PC-3 (cell line): ENCODE measurements at regions not wholly inside any gene's neighbourhood (a gene's known extent, or its start where the extent isn't known, plus 50 kb on each side); places are given as distances from the start of the nearest gene placed in this dataset.

Experiments used
- ATAC-seq: fragments of 200-7000 bp; cut with Tn5 transposase; 2 replicates; pipeline ENCODE4 v1.9.1; 2020; ENCODE audit warnings: mild to moderate bottlenecking, moderate library complexity
- BruUV-seq: library from RNA; stranded (reverse); fragments of 400-500 nt; replicated peaks from 2 replicates; lab custom pipeline; 2021; lab: Mats Ljungman, UMichigan
- CTCF ChIA-PET: fragments of 300-600 bp; sonication (Branson Sonifier 250); formaldehyde crosslinking; loops from one replicate; lab custom pipeline; 2022; ENCODE audit warnings: antibody characterized with exemption; lab: Charles Lee
- POLR2A ChIA-PET: fragments of 300-600 bp; sonication (Branson Sonifier 250); formaldehyde crosslinking; loops from one replicate; lab custom pipeline; 2022; ENCODE audit warnings: antibody characterized with exemption; ENCODE audit not compliant: unreplicated experiment; lab: Charles Lee
- DNase-seq: peaks from one replicate; pipeline ENCODE4 v3.0.0-alpha.2; 2015
- H2AFZ ChIP-seq: fragments of 300-600 bp; sonication (generic); 2 replicates; pipeline ENCODE4 v1.6.0; 2016; ENCODE audit warnings: antibody characterized with exemption, low read length
- H3F3A ChIP-seq: fragments of 300-600 bp; sonication (generic); one replicate; pipeline ENCODE4 v1.6.0; 2017; ENCODE audit warnings: antibody characterized with exemption, low read length, control low read depth, mild to moderate bottlenecking; ENCODE audit not compliant: unreplicated experiment
- H3K27ac ChIP-seq: fragments of 300-600 bp; sonication (generic); 2 replicates; pipeline ENCODE4 v1.5.1; 2016; ENCODE audit warnings: mild to moderate bottlenecking, low read length
- H3K27me3 ChIP-seq: fragments of 300-600 bp; sonication (generic); 2 replicates; pipeline ENCODE4 v1.6.1; 2016; ENCODE audit warnings: low read length, mixed read lengths
- H3K36me3 ChIP-seq: fragments of 300-600 bp; sonication (generic); 2 replicates; pipeline ENCODE4 v1.6.1; 2016; ENCODE audit warnings: low read depth, mixed run types, low read length, mixed read lengths
- H3K4me1 ChIP-seq: fragments of 300-600 bp; sonication (generic); 2 replicates; pipeline ENCODE4 v1.5.1; 2016; ENCODE audit warnings: low read length; ENCODE audit not compliant: insufficient read depth
- H3K4me2 ChIP-seq: fragments of 300-600 bp; sonication (generic); 2 replicates; pipeline ENCODE4 v1.6.0; 2016; ENCODE audit warnings: low read length
- H3K4me3 ChIP-seq: fragments of 300-600 bp; sonication (generic); 2 replicates; pipeline ENCODE4 v1.5.1; 2016; ENCODE audit warnings: mild to moderate bottlenecking, low read length, mixed read lengths
- H3K79me2 ChIP-seq: fragments of 300-600 bp; sonication (generic); 2 replicates; pipeline ENCODE4 v1.6.1; 2017; ENCODE audit warnings: low read length, mixed read lengths
- H3K9ac ChIP-seq: fragments of 300-600 bp; sonication (generic); 2 replicates; pipeline ENCODE4 v1.6.0; 2016; ENCODE audit warnings: mild to moderate bottlenecking, low read length
- H3K9me2 ChIP-seq: fragments of 300-600 bp; sonication (generic); replicated peaks from 2 replicates; pipeline ENCODE4 v1.6.1; 2016; ENCODE audit warnings: mixed run types, low read length, mixed read lengths
- H3K9me3 ChIP-seq: fragments of 300-600 bp; sonication (generic); 2 replicates; pipeline ENCODE4 v1.6.1; 2016; ENCODE audit warnings: low read length, mixed read lengths
- H4K20me1 ChIP-seq: fragments of 300-600 bp; sonication (generic); 2 replicates; pipeline ENCODE4 v1.6.1; 2016; ENCODE audit warnings: low read length, mixed read lengths
- EZH2 ChIP-seq: fragments of 300-600 bp; sonication (generic); IDR thresholded peaks from one replicate; pipeline ENCODE4 v1.6.1; 2017; ENCODE audit warnings: antibody characterized with exemption, mild to moderate bottlenecking, low read length; ENCODE audit not compliant: unreplicated experiment
- EZH2phosphoT487 ChIP-seq: fragments of 300-600 bp; sonication (generic); IDR thresholded peaks from 2 replicates; pipeline ENCODE4 v1.6.1; 2018; ENCODE audit warnings: mild to moderate bottlenecking, antibody characterized with exemption, low read length, borderline replicate concordance
- intact Hi-C: fragments of 100-400 bp; cut with micrococcal nuclease; formaldehyde crosslinking; loops from 2 replicates; pipeline ENCODE4 v1.9.0; 2023
- TF ChIP-seq, protein P1 (sequence below): fragments of 300-600 bp; sonication (generic); conservative IDR thresholded peaks from 2 replicates; pipeline ENCODE4 v1.5.1; 2017; ENCODE audit warnings: antibody characterized with exemption, low read depth, mild to moderate bottlenecking, low read length

DNA sequence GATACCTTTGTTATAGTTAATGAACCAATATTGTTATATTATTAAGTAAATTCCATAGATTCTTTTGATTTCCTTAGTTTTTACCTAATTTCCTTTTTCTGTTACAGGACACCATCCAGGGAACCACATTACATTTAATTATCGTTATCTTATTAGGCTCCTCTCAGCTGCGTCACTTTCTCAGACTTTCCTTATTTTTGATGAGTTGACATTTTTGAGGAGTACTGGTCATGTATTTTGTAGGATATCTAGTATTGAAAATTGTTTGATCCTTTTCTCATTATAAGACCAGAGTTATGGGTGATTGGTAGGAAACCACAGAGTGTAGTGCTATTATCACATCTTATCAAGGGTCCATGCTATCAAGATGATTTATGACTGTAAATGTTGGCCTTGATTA, 319.7 kb downstream of the NKX6-1 start:
- ATAC-seq (no peak), DNase-seq (no peak)
- H3F3A ChIP-seq, result no peaks in the 10 kb centered on the region
- H3K9ac ChIP-seq, result no peak overlapping the region
- H3K79me2 ChIP-seq, result no peaks in the 10 kb centered on the region
- no peak overlapping the region for H3K4me3 ChIP-seq
- no peaks in the 10 kb centered on the region for H3K36me3 ChIP-seq
- no peak overlapping the region for H3K27ac ChIP-seq
- intact Hi-C loops, result no loop called here
- H3K4me1 ChIP-seq, result no peaks in the 10 kb centered on the region
- no peaks in the 10 kb centered on the region for H3K9me3 ChIP-seq
- no peak overlapping the region for H2AFZ ChIP-seq
- ChIA-PET POLR2A (no interaction called here), CTCF (no interaction called here)
- H3K4me2 ChIP-seq, result no peak overlapping the region
- no TSS peak for BruUV-seq
- H3K27me3 ChIP-seq, result no peaks in the 10 kb centered on the region
- no peaks in the 10 kb centered on the region for H3K9me2 ChIP-seq
- TF ChIP-seq, protein P1, sequence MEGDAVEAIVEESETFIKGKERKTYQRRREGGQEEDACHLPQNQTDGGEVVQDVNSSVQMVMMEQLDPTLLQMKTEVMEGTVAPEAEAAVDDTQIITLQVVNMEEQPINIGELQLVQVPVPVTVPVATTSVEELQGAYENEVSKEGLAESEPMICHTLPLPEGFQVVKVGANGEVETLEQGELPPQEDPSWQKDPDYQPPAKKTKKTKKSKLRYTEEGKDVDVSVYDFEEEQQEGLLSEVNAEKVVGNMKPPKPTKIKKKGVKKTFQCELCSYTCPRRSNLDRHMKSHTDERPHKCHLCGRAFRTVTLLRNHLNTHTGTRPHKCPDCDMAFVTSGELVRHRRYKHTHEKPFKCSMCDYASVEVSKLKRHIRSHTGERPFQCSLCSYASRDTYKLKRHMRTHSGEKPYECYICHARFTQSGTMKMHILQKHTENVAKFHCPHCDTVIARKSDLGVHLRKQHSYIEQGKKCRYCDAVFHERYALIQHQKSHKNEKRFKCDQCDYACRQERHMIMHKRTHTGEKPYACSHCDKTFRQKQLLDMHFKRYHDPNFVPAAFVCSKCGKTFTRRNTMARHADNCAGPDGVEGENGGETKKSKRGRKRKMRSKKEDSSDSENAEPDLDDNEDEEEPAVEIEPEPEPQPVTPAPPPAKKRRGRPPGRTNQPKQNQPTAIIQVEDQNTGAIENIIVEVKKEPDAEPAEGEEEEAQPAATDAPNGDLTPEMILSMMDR, result no peak
- no peak for TF ChIP-seq EZH2
- no peak for TF ChIP-seq EZH2phosphoT487
- no peaks in the 10 kb centered on the region for H4K20me1 ChIP-seq

DNA sequence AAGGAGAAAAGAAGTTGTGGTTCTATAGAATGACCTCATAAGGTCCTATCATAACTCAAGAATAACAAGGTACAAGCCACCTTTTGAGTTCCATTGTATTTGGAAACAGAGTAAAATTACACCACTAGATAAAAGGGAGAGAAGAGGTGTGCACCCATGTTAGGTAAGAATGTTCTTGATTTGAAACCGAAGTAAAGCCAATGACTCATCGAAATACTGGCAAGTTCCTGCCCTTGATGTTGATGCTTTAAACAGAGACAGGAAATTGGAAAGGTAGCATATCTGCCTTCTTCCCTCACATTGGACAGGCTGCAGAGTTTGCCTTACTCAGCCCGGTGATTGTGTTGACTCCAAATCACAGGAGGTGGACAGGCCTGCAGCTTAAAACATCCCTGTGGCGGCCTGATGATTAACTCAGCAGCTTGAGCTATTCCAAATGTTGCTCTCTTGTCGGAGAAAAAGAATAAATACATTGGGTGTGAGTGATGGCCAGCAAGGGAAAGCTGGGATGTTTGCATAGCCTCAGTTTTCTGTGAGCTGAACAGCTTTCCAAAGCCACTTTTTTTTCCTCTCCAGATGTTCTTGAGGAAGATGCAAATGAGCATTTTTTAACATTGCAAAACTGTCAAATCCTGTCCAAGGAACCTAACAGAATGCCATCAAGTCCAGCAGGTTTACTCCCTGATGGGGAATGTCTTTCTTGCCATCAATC, 321.1 kb downstream of the NKX6-1 start:
- intact Hi-C loops, result no loop called here
- no peaks in the 10 kb centered on the region for H3K27me3 ChIP-seq
- H3K27ac ChIP-seq, result no peak overlapping the region
- TF ChIP-seq, protein P1, result no peak
- TF ChIP-seq EZH2 (no peak), EZH2phosphoT487 (no peak)
- ChIA-PET CTCF (no interaction called here), POLR2A (no interaction called here)
- H3K9ac ChIP-seq, result no peak overlapping the region
- H3K9me3 ChIP-seq, result no peaks in the 10 kb centered on the region
- H3K9me2 ChIP-seq, result no peaks in the 10 kb centered on the region
- no peaks in the 10 kb centered on the region for H3K4me1 ChIP-seq
- H3K4me2 ChIP-seq, result no peak overlapping the region
- no peaks in the 10 kb centered on the region for H3F3A ChIP-seq
- H2AFZ ChIP-seq, result no peak overlapping the region
- no peaks in the 10 kb centered on the region for H3K36me3 ChIP-seq
- no TSS peak for BruUV-seq
- ATAC-seq (no peak), DNase-seq (peak; percentile 7)
- H3K79me2 ChIP-seq, result no peaks in the 10 kb centered on the region
- H4K20me1 ChIP-seq, result no peaks in the 10 kb centered on the region
- no peak overlapping the region for H3K4me3 ChIP-seq

DNA sequence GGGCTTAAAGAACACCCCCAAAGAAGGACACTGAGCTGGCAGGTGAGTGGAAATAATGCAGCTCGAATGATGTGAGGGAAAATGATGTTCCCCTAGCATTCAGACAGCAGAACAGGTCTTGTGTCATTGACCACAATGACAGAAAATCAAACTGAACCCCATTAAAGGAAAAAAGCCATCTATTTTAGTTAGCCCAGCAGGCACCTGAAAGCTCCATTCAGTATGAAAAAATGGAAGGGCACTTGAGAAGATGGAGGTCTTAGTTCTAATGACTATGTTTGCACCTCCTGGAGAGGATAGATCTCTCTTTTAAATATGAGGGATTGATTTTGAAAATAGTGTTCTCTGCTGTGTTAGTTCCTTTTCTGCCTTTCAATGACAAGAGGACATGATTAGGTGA, 323.1 kb downstream of the NKX6-1 start:
- ATAC-seq (no peak), DNase-seq (no peak)
- Histone ChIP-seq H3K79me2 (no peaks in the 10 kb centered on the region), H3K4me3 (no peak overlapping the region), H3K27me3 (no peaks in the 10 kb centered on the region), H3F3A (no peaks in the 10 kb centered on the region), H3K9me3 (no peaks in the 10 kb centered on the region), H3K27ac (no peak overlapping the region), H3K36me3 (no peaks in the 10 kb centered on the region), H3K4me2 (no peak overlapping the region), H2AFZ (no peak overlapping the region), H3K9me2 (no peaks in the 10 kb centered on the region), H3K4me1 (no peaks in the 10 kb centered on the region), H4K20me1 (no peaks in the 10 kb centered on the region), H3K9ac (no peak overlapping the region)
- intact Hi-C loops, result no loop called here
- ChIA-PET POLR2A (no interaction called here), CTCF (no interaction called here)
- TF ChIP-seq, protein P1, result no peak
- TF ChIP-seq EZH2phosphoT487 (no peak), EZH2 (no peak)
- no TSS peak for BruUV-seq
